ENCODE measurements at regions not wholly inside any gene's neighbourhood (a gene's known extent, or its start where the extent isn't known, plus 50 kb on each side); places are given as distances from the start of the nearest gene placed in this dataset.
A peak's percentile ranks its signal among the peaks of the same experiment; 100 is the strongest.

- no peak for DNase-seq (ENCODE audit: low read depth)
- TF ChIP-seq CTCF (IDR thresholded peaks at IDR 0.05; ENCODE audit: control insufficient read depth, extremely low read depth, insufficient read depth): no peak
- no peak overlapping the region for H3K4me3 ChIP-seq (ENCODE audit: low read depth, low read length)
These were observed 677.2 kb downstream of the CCDC85A start for GRCh38 chr2:56860991-56861390.

- no peak overlapping the region for H3K4me3 ChIP-seq (ENCODE audit: low read depth, low read length)
- DNase-seq (ENCODE audit: low read depth): no peak
- TF ChIP-seq CTCF (IDR thresholded peaks at IDR 0.05; ENCODE audit: control insufficient read depth, extremely low read depth, insufficient read depth): no peak
These were observed 687.9 kb downstream of the CCDC85A start for GRCh38 chr2:56871644-56872043.

GRCh38 chr2:56874717-56875116 is 690.9 kb downstream of the CCDC85A start:
- H3K4me3 ChIP-seq (ENCODE audit: low read depth, low read length): no peak overlapping the region
- no peak for DNase-seq (ENCODE audit: low read depth)
- no peak for TF ChIP-seq CTCF (IDR thresholded peaks at IDR 0.05; ENCODE audit: control insufficient read depth, extremely low read depth, insufficient read depth)

GRCh38 chr2:56889738-56890137 is 705.9 kb downstream of the CCDC85A start:
- H3K4me3 ChIP-seq (ENCODE audit: low read depth, low read length): no peak overlapping the region
- DNase-seq (ENCODE audit: low read depth): no peak
- TF ChIP-seq CTCF (IDR thresholded peaks at IDR 0.05; ENCODE audit: control insufficient read depth, extremely low read depth, insufficient read depth): no peak

GRCh38 chr2:56892382-56892781 is 708.6 kb downstream of the CCDC85A start:
- TF ChIP-seq CTCF (IDR thresholded peaks at IDR 0.05; ENCODE audit: control insufficient read depth, extremely low read depth, insufficient read depth): no peak

GRCh38 chr2:56898986-56899385 is 715.2 kb downstream of the CCDC85A start:
- TF ChIP-seq CTCF (IDR thresholded peaks at IDR 0.05; ENCODE audit: control insufficient read depth, extremely low read depth, insufficient read depth): no peak
- DNase-seq (ENCODE audit: low read depth): no peak
- H3K4me3 ChIP-seq (ENCODE audit: low read depth, low read length): no peak overlapping the region

More at GRCh38 chr2:56892382-56892781, 708.6 kb downstream of the CCDC85A start:
- peak; percentile 23 for DNase-seq (ENCODE audit: low read depth)
- H3K4me3 ChIP-seq (ENCODE audit: low read depth, low read length): no peak overlapping the region

- no peak for TF ChIP-seq CTCF (IDR thresholded peaks at IDR 0.05; ENCODE audit: control insufficient read depth, extremely low read depth, insufficient read depth)
- no peak overlapping the region for H3K4me3 ChIP-seq (ENCODE audit: low read depth, low read length)
- DNase-seq (ENCODE audit: low read depth): no peak
These were observed 728.7 kb downstream of the CCDC85A start for GRCh38 chr2:56912490-56912889.
